Activated CD8-positive, alpha-beta memory T cell treated with anti-CD3 and anti-CD28 coated beads for 36 hours (primary cell): ENCODE measurements at regions not wholly inside any gene's neighbourhood (a gene's known extent, or its start where the extent isn't known, plus 50 kb on each side); places are given as distances from the start of the nearest gene placed in this dataset.
"Not testable (repeated sequence)": the region's sequence is repeated elsewhere in the genome, so short reads cannot be mapped to it uniquely, and the experiment has no call there.

Source experiments
- CTCF ChIA-PET: fragments of 350-600 bp; sonication (Branson Sonifier 250); formaldehyde crosslinking; loops from one replicate; lab custom pipeline; 2021; ENCODE audit warnings: antibody characterized with exemption; lab: Charles Lee
- POLR2A ChIA-PET: fragments of 350-600 bp; sonication (Branson Sonifier 250); formaldehyde crosslinking; loops from one replicate; lab custom pipeline; 2021; ENCODE audit warnings: antibody characterized with exemption; lab: Charles Lee

DNA sequence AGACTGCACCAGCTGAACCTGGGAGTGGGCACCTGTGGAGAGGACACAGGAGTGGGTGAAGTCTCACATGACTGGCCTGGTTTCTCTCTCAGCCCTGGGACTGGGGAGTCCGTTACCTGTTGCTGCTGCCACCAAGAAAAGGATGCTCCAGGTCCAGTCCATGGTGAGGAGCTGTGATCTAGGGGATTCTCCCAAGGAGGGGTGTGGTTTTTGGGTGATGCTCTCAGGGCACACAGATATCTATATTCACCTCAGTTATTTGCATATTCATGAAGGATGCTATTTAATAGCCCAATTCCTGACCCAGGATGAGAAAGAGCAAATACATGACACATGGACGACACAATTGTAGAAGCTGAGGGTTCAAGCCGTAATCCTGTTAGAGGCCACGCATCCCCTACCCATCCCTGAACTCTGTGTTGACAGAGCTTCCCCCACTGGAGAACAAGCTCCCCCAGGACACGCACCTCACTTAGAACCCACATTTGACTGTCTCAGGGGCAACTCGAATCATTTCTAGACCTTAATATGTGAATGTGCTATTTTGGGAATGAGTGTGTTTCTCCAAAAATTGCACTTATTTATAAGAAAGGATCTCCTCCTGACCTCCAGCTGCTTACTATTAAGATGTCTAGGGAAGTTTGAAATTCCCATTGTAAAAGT is 658.9 kb downstream of the TMEM121 start:
- POLR2A ChIA-PET, result interaction anchor here (0.6 kb wide), 1 partner anchor 233 kb away, joined by 3 read pairs; no protein-coding TSS in a partner anchor
- CTCF ChIA-PET, result interaction anchor here (0.9 to 1.5 kb wide), 4 partner anchors 9 to 190 kb away, joined by 3 to 4 read pairs (median 3); no protein-coding TSS in a partner anchor

DNA sequence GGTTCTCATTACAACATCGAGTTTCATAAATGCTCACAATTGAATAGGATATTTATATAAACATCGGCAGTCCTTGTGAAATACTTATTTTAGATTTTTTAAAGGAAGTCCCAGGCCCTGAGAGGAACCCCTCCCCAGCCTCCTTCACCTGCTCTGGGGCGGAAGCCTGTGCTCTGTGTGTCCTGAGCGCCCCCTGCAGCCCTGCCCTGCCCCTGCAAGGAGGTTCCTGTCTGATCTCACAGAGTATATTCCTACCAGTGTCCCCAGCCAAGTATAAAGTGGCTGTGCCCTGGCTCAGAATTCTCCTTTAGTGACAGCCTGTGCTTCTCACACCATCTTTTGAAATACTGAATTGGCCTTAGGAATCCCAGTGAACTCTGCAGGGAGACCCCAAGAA is 659.5 kb downstream of the TMEM121 start:
- ChIA-PET POLR2A (no interaction called here), CTCF (interaction anchor here (0.9 to 1.5 kb wide), 4 partner anchors 8 to 189 kb away, joined by 3 to 4 read pairs (median 3); no protein-coding TSS in a partner anchor)

DNA sequence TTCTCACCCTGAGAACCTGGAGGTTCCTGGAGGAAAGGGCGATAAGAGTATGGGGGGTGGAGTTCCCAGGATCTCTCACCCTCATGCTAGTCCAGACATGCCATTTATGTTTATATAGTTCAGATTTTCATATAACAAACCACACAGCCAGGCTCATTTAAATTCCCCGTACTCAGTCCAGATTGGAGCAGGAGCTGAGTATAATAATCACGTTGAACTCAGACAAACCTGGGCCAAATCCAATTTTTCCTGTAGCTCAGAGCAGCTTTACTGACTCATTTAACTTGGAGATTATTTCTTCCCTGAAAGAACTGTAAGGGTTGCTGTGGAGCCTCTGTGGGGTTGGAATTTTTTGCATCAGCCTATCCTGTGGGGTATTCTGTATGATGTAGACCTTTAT is 660.8 kb downstream of the TMEM121 start:
- ChIA-PET CTCF (no interaction called here), POLR2A (no interaction called here)

DNA sequence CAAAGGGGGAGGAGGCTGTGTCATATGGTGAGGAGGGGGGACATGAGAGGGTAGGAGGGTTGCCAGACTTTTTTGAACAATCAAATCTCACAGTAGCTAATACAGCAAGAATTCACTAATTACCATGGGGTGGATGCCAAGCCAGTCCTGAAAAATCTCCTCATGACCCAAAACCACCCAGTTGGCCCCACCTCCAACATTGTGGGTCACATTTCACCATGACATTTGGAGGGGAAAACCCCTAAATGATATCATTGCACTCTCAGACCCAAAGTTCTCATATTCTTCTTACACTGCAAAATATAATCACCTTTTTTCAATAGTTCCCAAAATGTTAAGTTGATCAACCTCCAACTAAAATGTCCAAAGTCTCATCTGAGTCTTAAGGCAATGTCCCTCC is 666.3 kb downstream of the TMEM121 start:
- CTCF ChIA-PET, POLR2A ChIA-PET: not testable (repeated sequence)

DNA sequence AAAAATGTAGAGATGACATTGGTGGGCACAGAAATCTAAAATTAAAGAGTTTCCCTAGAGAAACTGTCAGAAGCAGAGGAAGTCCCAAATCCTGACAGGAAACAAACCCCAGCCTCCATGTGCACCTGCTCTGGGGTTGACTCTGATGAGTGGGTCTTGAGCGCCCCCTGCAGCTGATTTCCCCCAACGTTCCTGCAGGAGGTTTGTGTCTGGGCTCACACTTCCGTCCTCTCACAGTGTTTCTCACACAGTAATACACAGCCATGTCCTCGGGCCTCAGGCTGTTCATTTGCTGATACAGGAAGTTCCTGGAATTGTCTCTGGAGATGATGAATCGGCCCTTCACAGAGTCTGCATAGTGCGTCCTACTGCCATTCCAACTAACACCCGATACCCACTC is 670.1 kb downstream of the TMEM121 start:
- POLR2A ChIA-PET, CTCF ChIA-PET: not testable (repeated sequence)

DNA sequence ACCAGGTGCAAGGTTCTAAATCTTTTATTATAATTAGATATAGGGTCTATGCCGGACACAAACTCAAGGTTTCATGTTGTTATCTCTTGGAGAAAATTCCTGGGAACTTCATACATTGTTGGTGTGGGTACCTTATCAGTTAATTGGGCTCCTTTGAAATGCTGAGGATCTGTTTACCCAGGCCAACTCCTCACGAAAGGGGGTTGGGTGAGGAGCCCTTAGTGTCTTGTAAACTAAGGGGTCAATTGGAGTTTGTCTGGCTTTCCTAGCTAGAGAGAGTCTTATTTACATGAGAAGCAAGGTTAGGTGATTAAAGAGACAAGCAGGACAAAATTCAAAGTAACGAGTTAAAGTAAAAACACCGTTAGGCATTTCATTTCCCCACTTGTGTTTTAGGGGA is 670.9 kb downstream of the TMEM121 start:
- POLR2A ChIA-PET, result not testable (repeated sequence)

DNA sequence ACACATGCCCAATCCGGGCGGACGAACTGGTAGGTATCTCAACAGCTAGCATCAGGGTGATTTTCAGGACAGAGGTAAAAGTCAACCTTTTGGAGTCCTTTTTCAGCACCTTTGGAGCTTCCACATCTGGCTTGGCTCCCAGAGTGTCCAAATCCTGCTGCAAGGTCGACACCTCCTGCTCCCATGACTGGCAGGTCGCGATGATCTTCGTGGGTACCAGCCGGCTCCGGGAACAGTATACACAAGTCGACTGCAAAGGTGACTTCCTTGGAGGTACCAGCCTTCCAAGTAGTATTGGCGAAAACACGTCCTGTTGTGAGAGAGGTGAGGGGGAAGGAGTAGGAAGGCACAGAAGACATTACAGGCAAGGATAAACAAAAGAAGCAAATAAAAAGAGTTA is 672.7 kb downstream of the TMEM121 start:
- ChIA-PET POLR2A (no interaction called here), CTCF (no interaction called here)

More for the DNA sequence above, 670.9 kb downstream of the TMEM121 start:
- CTCF ChIA-PET, result interaction anchor here (1.4 kb wide), 1 partner anchor 60 kb away, joined by 3 read pairs; no protein-coding TSS in a partner anchor

DNA sequence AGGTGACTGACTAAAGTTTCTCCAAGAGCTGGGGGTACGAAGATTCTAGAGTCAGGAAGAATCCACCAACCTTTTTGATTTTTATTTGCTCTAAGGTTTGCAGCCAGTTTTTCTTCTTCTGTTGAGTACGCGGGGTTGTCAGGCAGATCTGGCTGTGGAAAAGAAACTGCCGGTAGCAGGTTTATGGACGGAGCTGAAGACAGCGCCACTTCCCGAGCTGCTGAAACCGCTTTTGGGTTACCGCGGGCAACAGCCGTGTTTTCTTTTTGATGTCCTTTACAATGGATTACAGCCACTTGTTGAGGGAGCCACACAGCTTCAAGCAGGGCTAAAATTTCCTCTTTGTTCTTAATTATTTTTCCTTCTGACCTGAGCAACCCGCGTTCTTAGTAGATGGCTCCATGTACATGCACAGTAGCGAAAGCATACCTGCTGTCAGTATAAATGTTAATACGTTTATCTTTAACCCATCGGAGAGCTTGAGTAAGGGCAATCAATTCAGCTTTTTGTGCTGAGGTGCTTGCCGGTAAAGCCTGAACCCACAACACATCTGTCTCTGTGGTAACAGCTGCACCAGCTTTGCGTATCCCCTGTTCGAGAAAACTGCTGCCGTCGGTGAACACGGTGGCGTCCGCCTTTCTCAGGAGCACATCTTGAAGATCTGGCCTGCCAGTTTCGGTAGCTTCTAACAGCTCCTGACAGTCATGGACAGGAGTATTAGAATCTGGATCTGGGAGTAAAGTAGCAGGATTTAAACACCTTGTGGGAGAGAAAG is 674.3 kb downstream of the TMEM121 start:
- POLR2A ChIA-PET, result no interaction called here

DNA sequence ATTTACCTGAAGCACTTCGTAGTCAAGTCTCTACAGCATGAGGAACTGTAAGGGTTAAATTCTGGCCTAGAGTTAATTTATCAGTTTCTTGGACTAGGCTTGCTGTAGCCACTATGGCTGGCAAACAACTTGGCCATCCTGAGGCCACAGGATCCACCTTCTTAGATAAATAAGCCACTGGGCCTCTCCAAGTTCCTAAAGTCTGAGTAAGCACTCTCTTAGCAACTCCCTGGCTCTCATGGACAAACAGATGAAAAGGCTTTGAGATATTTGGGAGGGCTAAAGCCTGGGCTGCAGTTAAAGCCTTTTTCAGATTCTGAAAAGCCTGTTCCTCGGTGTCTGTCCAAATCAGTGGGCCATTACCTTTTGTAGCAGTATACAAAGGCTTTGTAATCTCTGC is 675.0 kb downstream of the TMEM121 start:
- CTCF ChIA-PET, result no interaction called here
- POLR2A ChIA-PET, result no interaction called here

More for the DNA sequence above, 674.3 kb downstream of the TMEM121 start:
- CTCF ChIA-PET, result no interaction called here

DNA sequence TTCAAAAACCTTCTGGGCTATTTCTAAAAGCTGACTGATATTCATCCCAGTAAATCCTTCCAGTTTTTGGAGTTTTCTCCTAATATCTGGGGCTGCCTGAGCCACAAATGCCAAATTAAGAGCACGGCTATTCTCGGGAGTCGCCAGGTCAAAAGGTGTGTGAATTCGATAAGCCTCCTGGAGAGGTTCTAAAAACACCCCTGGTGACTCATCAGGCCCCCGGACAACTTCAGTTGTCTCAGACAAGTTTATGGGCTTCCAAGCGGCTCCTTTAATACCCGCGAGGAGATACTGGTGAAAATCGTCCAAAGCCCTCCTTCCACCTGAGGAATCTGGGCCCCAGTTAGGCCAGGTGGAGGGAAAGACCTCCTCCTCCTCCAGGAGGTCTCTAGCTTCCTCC is 677.1 kb downstream of the TMEM121 start:
- CTCF ChIA-PET, result no interaction called here
- POLR2A ChIA-PET, result no interaction called here

DNA sequence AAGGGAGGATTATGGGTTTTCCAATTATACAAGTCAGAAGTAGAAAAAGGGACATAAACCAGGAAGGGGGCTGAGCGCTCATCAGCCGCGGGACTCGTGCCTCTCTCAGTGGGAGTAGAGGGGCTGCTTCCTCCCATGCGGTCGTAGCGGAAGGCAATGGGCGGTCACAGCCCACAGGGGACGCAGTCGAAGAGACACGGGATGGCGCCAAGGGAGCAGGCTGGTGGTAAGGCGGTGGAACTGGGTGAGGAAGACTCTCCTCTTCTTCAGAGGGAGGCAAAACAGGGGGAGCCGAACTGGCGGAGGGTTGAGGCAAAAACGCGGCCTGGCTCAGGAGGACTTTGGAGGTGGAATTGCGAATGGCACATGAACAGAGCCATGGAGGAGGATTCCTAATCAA is 677.7 kb downstream of the TMEM121 start:
- POLR2A ChIA-PET, result no interaction called here
- CTCF ChIA-PET, result no interaction called here

DNA sequence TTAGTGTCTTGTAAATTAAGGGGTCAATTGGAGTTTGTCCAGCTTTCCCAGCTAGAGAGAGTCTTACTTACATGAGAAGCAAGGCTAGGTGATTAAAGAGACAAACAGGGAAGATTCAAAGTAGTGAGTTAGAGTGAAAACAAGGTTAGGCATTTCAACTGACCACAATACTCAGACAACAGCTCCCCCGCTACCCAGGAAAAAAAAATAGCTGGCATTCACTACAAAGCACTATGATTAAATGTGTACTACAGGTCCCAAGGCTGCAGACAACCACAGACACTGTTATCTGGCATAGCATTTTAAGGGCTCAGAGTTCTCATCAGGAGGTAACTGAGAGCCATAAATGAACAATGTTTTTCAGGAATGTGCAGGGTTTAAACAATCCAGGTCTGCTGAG is 680.9 kb downstream of the TMEM121 start:
- POLR2A ChIA-PET, result no interaction called here
- CTCF ChIA-PET, result no interaction called here

DNA sequence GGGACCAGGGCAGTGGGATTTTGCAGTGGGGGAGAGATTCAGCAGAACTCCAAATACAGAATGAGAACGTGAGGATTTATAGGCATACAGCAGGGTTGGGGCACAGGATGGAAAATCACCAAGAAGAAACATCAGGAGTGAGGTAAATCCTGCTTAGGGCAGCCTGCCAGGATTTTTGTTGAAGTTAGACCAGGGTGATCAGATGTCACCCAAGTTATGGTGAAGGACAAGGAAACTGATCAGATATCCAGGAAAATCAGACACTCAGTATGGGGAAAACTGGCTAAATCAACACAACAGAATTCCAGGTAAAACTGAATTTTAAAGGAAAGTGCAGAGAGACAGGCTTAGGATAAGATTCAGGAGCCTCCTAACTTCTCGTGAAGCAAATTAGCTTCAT is 682.4 kb downstream of the TMEM121 start:
- ChIA-PET POLR2A (no interaction called here), CTCF (no interaction called here)

DNA sequence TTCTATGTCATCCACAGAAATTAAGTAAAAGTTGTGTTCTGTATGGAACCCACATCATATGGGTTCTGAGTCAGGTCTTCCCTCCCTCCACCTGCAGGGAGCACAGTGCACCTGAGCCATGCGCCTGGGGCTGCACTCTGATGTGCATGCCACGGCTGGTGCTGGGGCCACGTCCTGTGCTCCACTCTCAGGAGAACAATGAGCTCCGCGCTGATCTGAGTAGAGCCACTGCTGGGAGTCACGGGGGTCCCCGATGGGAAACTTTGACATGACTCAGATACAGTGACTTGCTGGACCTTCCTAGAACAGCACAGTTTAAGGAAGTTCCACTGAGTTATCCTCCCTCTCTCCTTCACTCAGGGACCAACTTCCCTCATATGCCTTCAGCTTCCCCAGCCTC is 683.4 kb downstream of the TMEM121 start:
- POLR2A ChIA-PET, result no interaction called here

DNA sequence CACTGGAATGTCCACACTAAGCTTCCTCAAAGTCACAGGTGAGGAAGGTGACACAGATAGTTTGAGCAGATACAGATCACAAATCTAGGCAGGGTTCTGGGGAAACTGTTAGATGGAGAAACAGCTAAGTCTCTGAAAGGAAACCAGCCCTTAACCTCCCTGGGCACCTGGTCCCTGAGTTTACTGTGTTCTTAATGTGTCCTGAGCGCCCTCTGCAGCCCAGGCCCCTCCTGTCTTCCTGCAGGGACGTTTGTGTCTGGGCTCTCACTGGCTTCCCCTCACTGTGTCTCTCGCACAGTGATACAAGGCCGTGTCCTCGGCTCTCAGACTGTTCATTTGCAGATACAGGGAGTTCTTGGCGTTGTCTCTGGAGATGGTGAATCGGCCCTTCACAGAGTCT is 684.3 kb downstream of the TMEM121 start:
- POLR2A ChIA-PET, result no interaction called here
- CTCF ChIA-PET, result interaction anchor here (1.5 kb wide), 1 partner anchor 40 kb away, joined by 4 read pairs; no protein-coding TSS in a partner anchor

More for the DNA sequence above, 683.4 kb downstream of the TMEM121 start:
- CTCF ChIA-PET, result interaction anchor here (1.5 kb wide), 1 partner anchor 39 kb away, joined by 4 read pairs; no protein-coding TSS in a partner anchor

DNA sequence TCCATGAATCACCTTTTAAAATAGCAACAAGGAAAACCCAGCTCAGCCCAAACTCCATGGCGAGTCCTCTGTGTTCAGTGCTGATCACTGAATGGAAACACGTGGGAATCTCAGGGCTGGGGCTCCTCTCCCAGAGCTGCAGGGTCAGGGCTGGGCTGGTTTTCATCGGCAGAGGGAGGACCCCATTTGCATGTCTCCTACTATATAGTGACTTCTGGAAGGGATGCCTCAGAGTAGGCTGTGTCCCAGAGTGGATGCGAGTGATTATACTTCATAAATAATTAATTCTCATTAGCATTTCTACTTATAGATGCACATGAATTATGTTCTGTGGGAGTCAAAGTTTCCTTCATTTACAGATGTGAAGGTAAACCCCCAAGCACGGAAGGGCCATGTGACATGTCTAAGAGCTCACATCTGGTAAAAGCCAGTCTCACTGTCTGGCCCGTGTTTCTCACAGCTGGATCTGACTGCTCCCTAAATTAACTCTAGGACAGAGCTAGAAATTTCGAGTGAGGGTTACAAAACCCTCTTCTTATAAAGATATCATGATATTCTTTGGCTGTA is 685.0 kb downstream of the TMEM121 start:
- CTCF ChIA-PET, result no interaction called here

DNA sequence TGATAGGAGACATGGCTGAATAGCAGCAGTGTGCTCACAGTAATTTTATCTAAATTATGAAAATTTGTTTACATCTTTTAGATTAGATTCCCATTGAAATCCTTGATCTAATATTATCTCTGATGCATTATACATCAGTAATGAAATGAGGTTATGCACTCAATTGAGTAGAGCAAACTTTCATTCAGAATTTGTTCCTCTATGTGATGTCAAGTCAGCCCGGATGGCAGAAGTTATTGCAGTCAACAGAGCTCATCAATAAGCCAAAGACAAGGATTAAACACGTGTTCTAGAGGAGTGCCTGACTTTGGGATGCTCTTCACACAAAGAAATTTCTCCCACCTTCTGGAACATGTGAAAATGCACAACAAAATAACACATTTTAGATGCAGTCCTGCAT is 688.8 kb downstream of the TMEM121 start:
- POLR2A ChIA-PET, result no interaction called here
- CTCF ChIA-PET, result interaction anchor here (1.4 kb wide), 1 partner anchor 121 kb away, joined by 4 read pairs; no protein-coding TSS in a partner anchor

More for the DNA sequence above, 685.0 kb downstream of the TMEM121 start:
- POLR2A ChIA-PET, result no interaction called here

DNA sequence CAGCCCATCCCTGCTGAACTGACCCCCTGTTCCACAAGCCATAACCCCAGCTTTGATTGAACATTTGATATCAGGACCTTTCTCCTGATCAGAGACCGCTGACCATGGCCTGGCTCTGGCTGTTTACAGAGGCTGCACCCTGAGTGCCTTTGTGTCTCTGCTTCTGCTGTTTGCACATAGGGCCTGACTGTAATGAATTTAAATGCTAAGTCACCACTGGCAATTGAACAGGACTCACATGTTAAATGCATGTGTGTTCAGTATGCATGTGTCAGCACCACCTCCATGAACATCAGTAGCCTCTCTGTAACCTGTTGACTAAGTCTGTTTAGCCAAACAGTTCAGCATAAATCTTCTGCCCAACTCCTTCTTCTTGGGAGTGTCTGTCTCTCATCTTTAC is 690.3 kb downstream of the TMEM121 start:
- POLR2A ChIA-PET, result no interaction called here
- CTCF ChIA-PET, result no interaction called here

DNA sequence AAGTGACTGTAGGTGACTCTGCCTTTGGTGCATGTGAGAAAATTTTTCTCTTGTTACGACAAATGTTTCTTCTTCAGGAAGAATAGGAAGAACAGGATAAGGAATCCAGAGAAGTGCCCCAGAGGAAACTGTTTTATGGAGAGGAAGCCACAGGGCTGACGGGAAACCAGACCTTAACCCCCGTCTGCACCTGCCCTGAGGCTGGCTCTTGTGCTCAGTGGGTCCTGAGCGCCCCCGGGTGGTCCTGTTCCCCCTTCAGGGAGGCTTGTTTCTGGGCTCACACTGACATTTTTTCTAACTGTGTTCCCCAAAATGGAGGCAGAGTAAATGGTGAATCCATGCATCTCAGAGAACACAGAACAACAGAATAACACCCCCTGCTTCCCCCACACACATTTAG is 691.8 kb downstream of the TMEM121 start:
- CTCF ChIA-PET, result no interaction called here
- POLR2A ChIA-PET, result no interaction called here

DNA sequence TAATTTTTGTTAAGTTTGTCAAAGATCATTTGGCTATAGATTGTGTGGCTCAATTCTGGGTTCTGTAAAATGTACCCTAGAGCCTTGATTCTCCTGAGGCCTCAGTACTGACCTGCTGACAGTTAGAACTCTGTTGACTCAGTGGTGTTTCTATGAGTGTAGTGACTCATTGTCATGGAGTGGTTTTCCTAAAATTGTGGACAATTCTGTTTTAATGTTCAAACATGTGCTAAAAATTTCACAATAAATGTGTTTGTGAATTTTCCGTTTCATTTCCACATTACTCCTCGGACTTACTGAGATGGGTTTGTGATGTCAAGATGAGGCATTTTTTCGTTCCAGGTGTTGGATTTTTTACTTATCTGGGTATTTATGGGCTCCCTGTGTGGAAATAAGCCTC is 695.9 kb downstream of the TMEM121 start:
- ChIA-PET POLR2A (no interaction called here), CTCF (no interaction called here)
